GM23338 (cell line): ENCODE measurements at regions not wholly inside any gene's neighbourhood (a gene's known extent, or its start where the extent isn't known, plus 50 kb on each side); places are given as distances from the start of the nearest gene placed in this dataset.

Source experiments
- ATAC-seq: fragments of 200-7000 bp; cut with Tn5 transposase; 3 replicates; pipeline ENCODE4 v1.9.1; 2020
- DNase-seq: peaks from one replicate; pipeline ENCODE4 v3.0.0-alpha.2; 2015; ENCODE audit warnings: low spot score
- H2AFZ ChIP-seq: fragments of 200-600 bp; sonication (generic); 2 replicates; pipeline ENCODE4 v1.8.0; 2016; ENCODE audit warnings: antibody characterized with exemption, mild to moderate bottlenecking, moderate library complexity
- H3F3A ChIP-seq: fragments of 200-600 bp; sonication (generic); replicated peaks from 2 replicates; pipeline ENCODE4 v1.8.0; 2017; ENCODE audit warnings: antibody characterized with exemption, mixed run types, low read depth
- H3K27ac ChIP-seq: fragments of 200-600 bp; sonication (generic); 2 replicates; pipeline ENCODE4 v1.6.1; 2016; ENCODE audit warnings: low read depth
- H3K27me3 ChIP-seq: fragments of 200-600 bp; sonication (generic); 2 replicates; pipeline ENCODE4 v1.8.0; 2016; ENCODE audit warnings: mild to moderate bottlenecking, mixed run types, moderate library complexity; ENCODE audit not compliant: insufficient read depth
- H3K36me3 ChIP-seq: fragments of 200-600 bp; sonication (generic); 2 replicates; pipeline ENCODE4 v1.8.0; 2016; ENCODE audit warnings: mild to moderate bottlenecking; ENCODE audit not compliant: insufficient read depth
- H3K4me1 ChIP-seq: fragments of 200-600 bp; sonication (generic); 2 replicates; pipeline ENCODE4 v1.8.0; 2016; ENCODE audit warnings: mild to moderate bottlenecking, moderate library complexity; ENCODE audit not compliant: insufficient read depth
- H3K4me2 ChIP-seq: fragments of 200-600 bp; sonication (generic); 2 replicates; pipeline ENCODE4 v1.7.1; 2017; ENCODE audit warnings: mixed run types
- H3K4me3 ChIP-seq: fragments of 200-600 bp; sonication (generic); 2 replicates; pipeline ENCODE4 v1.6.1; 2016; ENCODE audit warnings: mixed run types
- H3K79me2 ChIP-seq: fragments of 200-600 bp; sonication (generic); replicated peaks from 2 replicates; pipeline ENCODE4 v1.8.0; 2017; ENCODE audit warnings: mild to moderate bottlenecking; ENCODE audit not compliant: insufficient read depth
- H3K9me2 ChIP-seq: fragments of 200-600 bp; sonication (generic); 2 replicates; pipeline ENCODE4 v1.8.0; 2017; ENCODE audit not compliant: insufficient read depth
- H4K20me1 ChIP-seq: fragments of 200-600 bp; sonication (generic); replicated peaks from 2 replicates; pipeline ENCODE4 v1.8.0; 2017; ENCODE audit warnings: mild to moderate bottlenecking; ENCODE audit not compliant: insufficient read depth
- H3K27ac Mint-ChIP-seq: 2 replicates; pipeline ENCODE4 v1.8.0; 2020; ENCODE audit warnings: inconsistent platforms, mild to moderate bottlenecking, moderate library complexity, mixed read lengths
- H3K27me3 Mint-ChIP-seq: 3 replicates; pipeline ENCODE4 v1.8.0; 2022; ENCODE audit warnings: low read depth, mild to moderate bottlenecking, moderate library complexity, mixed read lengths, inconsistent platforms; ENCODE audit not compliant: insufficient read depth, poor library complexity
- H3K36me3 Mint-ChIP-seq: 3 replicates; pipeline ENCODE4 v1.8.0; 2021; ENCODE audit warnings: low read depth, mild to moderate bottlenecking, inconsistent platforms, moderate library complexity, mixed read lengths
- H3K4me1 Mint-ChIP-seq: 3 replicates; pipeline ENCODE4 v1.8.0; 2020; ENCODE audit warnings: mild to moderate bottlenecking, inconsistent platforms, mixed read lengths
- H3K4me3 Mint-ChIP-seq: 3 replicates; pipeline ENCODE4 v1.8.0; 2021; ENCODE audit warnings: moderate library complexity, mild to moderate bottlenecking, inconsistent platforms, mixed read lengths
- H3K9me3 Mint-ChIP-seq: 3 replicates; pipeline ENCODE4 v1.8.0; 2020; ENCODE audit warnings: moderate library complexity, mild to moderate bottlenecking, inconsistent platforms, mixed read lengths
- CREB1 ChIP-seq: fragments of 250-450 bp; sonication (Bioruptor Pico); IDR thresholded peaks from 2 replicates; pipeline ENCODE4 v1.5.0; 2020; ENCODE audit warnings: low read depth, mild to moderate bottlenecking, moderate library complexity
- CTCF ChIP-seq, 2 experiments: fragments of 200-600 bp in 1 of 2; sonication (generic) in 1 of 2; conservative IDR thresholded peaks; 2 replicates each; pipeline versions ENCODE4 v1.5.1 to v1.6.1; 2016 to 2017; ENCODE audit warnings: antibody characterized with exemption in 2 of 2, low read depth in 2 of 2, mild to moderate bottlenecking in 2 of 2, moderate library complexity in 1 of 2
- EZH2phosphoT487 ChIP-seq: fragments of 200-600 bp; sonication (generic); IDR thresholded peaks from one replicate; pipeline ENCODE4 v1.8.1; 2018; ENCODE audit warnings: antibody characterized with exemption; ENCODE audit not compliant: unreplicated experiment
- JUNB ChIP-seq: IDR thresholded peaks from one replicate; pipeline ENCODE4 v1.6.1; 2016; ENCODE audit warnings: antibody characterized with exemption; ENCODE audit not compliant: unreplicated experiment
- NANOG ChIP-seq: IDR thresholded peaks from 2 replicates; pipeline ENCODE4 v1.6.1; 2016; ENCODE audit warnings: antibody characterized with exemption, borderline replicate concordance
- POLR2AphosphoS5 ChIP-seq: IDR thresholded peaks from 2 replicates; pipeline ENCODE4 v1.6.1; 2016; ENCODE audit warnings: antibody characterized with exemption, low read depth
- ZNF331 ChIP-seq: fragments of 250-450 bp; sonication (Bioruptor Pico); IDR thresholded peaks from 2 replicates; pipeline ENCODE4 v1.5.0; 2020; ENCODE audit warnings: low read depth, mild to moderate bottlenecking, moderate library complexity
- ZNF462 ChIP-seq: fragments of 250-450 bp; sonication (Bioruptor Pico); IDR thresholded peaks from 2 replicates; pipeline ENCODE4 v1.5.0; 2020; ENCODE audit warnings: mild to moderate bottlenecking, moderate library complexity

- DNase-seq: no peak
- no peak overlapping the region for H3K4me2 ChIP-seq
- TF ChIP-seq POLR2AphosphoS5 (no peak), CTCF (conservative IDR thresholded peaks at IDR 0.05; ENCODE audit: low read depth in 2 of 2) (peak in 1 of 2 experiments; percentile 18; a peak in 2 of 4 replicates), CREB1 (CRISPR knock-in tag) (no peak)
- no peaks in the 10 kb centered on the region; the same call in 1 of the 2 replicates for H3K9me2 ChIP-seq
- H2AFZ ChIP-seq: no peak overlapping the region
- H3K27me3 ChIP-seq: no peaks in the 10 kb centered on the region
- Mint-ChIP-seq H3K36me3 (no peaks in the 10 kb centered on the region; the same call in 2 of the 3 replicates), H3K27me3 (no peaks in the 10 kb centered on the region), H3K9me3 (peaks cover 3% of the 10 kb centered on the region; the same call in 1 of the 3 replicates), H3K27ac (no peak overlapping the region), H3K4me3 (no peak overlapping the region), H3K4me1 (peaks cover 23% of the 10 kb centered on the region)
- no peak for ATAC-seq
- no peaks in the 10 kb centered on the region for H3K36me3 ChIP-seq
- no peaks in the 10 kb centered on the region for H3F3A ChIP-seq
- H3K27ac ChIP-seq: no peak overlapping the region
- H3K79me2 ChIP-seq: no peaks in the 10 kb centered on the region
- peaks cover 25% of the 10 kb centered on the region for H3K4me1 ChIP-seq
- H4K20me1 ChIP-seq: no peaks in the 10 kb centered on the region
- H3K4me3 ChIP-seq: no peak overlapping the region
Measured at GRCh38 chr2:83587309-83587708, 871.8 kb downstream of the SUCLG1 start.

GRCh38 chr2:83585250-83585649 lies 873.8 kb downstream of the SUCLG1 start:
- Histone ChIP-seq H4K20me1 (no peaks in the 10 kb centered on the region), H3K36me3 (no peaks in the 10 kb centered on the region), H3K4me3 (peak overlapping the region; percentile 34), H3K4me2 (peak overlapping the region; percentile 68), H3K79me2 (no peaks in the 10 kb centered on the region), H2AFZ (peak overlapping the region; percentile 45; the same call in 1 of the 2 replicates), H3K9me2 (no peaks in the 10 kb centered on the region; the same call in 1 of the 2 replicates), H3K27me3 (no peaks in the 10 kb centered on the region), H3K27ac (peak overlapping the region; percentile 76), H3F3A (no peaks in the 10 kb centered on the region), H3K4me1 (peaks cover 25% of the 10 kb centered on the region)
- H3K27me3 Mint-ChIP-seq: no peaks in the 10 kb centered on the region
- H3K9me3 Mint-ChIP-seq: peaks cover 3% of the 10 kb centered on the region; the same call in 1 of the 3 replicates
- TF ChIP-seq ZNF331 (no peak), EZH2phosphoT487 (no peak), NANOG (no peak)
- H3K4me1 Mint-ChIP-seq: peaks cover 21% of the 10 kb centered on the region
- H3K27ac Mint-ChIP-seq: peak overlapping the region; percentile 77
- no peak for DNase-seq
- no peaks in the 10 kb centered on the region; the same call in 2 of the 3 replicates for H3K36me3 Mint-ChIP-seq
- peak overlapping the region; percentile 28; the same call in 1 of the 3 replicates for H3K4me3 Mint-ChIP-seq
- no peak for ATAC-seq

GRCh38 chr2:83584672-83585071 lies 874.4 kb downstream of the SUCLG1 start:
- Histone ChIP-seq H3K4me3 (peak overlapping the region; percentile 34), H3F3A (no peaks in the 10 kb centered on the region), H3K36me3 (no peaks in the 10 kb centered on the region), H3K9me2 (no peaks in the 10 kb centered on the region; the same call in 1 of the 2 replicates), H3K27ac (peak overlapping the region; percentile 76), H4K20me1 (no peaks in the 10 kb centered on the region), H3K79me2 (no peaks in the 10 kb centered on the region), H3K4me2 (peak overlapping the region; percentile 68), H3K27me3 (no peaks in the 10 kb centered on the region), H2AFZ (peak overlapping the region; percentile 45; the same call in 1 of the 2 replicates), H3K4me1 (peaks cover 25% of the 10 kb centered on the region)
- Mint-ChIP-seq H3K36me3 (no peaks in the 10 kb centered on the region; the same call in 2 of the 3 replicates), H3K27me3 (no peaks in the 10 kb centered on the region), H3K9me3 (peaks cover 3% of the 10 kb centered on the region; the same call in 1 of the 3 replicates), H3K27ac (peak overlapping the region; percentile 77), H3K4me1 (peaks cover 21% of the 10 kb centered on the region), H3K4me3 (peak overlapping the region; percentile 28; the same call in 1 of the 3 replicates)
- no peak; the same call in 2 of the 3 replicates for ATAC-seq
- peak; percentile 8 for DNase-seq
- TF ChIP-seq ZNF462 (CRISPR knock-in tag): no peak
- no peak for TF ChIP-seq JUNB
- TF ChIP-seq CREB1 (CRISPR knock-in tag): no peak
